GM13976 (cell line): ENCODE measurements at regions not wholly inside any gene's neighbourhood (a gene's known extent, or its start where the extent isn't known, plus 50 kb on each side); places are given as distances from the start of the nearest gene placed in this dataset.

ENCODE experiments used
- DNase-seq: peaks from one replicate; pipeline ENCODE4 v3.0.0; 2012; ENCODE audit warnings: low spot score
- in situ Hi-C: fragments of 300-500 bp; cut with MboI; formaldehyde crosslinking; loops from one replicate; pipeline ENCODE4 v1.12.0; 2022; ENCODE audit warnings: low sequenced_read_pairs, mixed read lengths, inconsistent platforms; ENCODE audit not compliant: unreplicated experiment
- TF ChIP-seq, protein P1 (sequence below): IDR thresholded peaks from 2 replicates; pipeline ENCODE4 v1.5.1; 2012; ENCODE audit warnings: borderline replicate concordance, mild to moderate bottlenecking; ENCODE audit not compliant: insufficient read depth; ENCODE audit errors: extremely low read depth, missing control alignments, control extremely low read depth

DNA sequence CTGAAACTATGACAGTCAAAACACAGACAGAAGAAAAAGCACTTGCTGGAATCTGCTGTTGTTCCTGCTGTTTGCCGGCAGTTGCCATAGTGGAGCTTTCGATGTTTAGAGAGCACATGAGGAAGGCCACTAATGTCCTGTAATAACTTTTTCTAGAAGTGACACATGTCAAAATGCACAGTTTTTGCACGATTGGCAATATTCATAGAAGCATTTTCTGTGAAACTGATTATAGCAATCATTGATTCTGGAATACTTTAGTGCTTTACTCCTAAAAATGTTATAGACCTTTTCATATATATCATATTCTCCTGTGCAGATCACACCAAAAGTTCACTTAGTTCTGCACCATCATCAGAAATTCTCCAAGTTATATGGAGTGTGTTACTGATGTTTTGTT lies 407.0 kb upstream of the SOX9 start:
- in situ Hi-C loops, result no loop called here
- TF ChIP-seq, protein P1, sequence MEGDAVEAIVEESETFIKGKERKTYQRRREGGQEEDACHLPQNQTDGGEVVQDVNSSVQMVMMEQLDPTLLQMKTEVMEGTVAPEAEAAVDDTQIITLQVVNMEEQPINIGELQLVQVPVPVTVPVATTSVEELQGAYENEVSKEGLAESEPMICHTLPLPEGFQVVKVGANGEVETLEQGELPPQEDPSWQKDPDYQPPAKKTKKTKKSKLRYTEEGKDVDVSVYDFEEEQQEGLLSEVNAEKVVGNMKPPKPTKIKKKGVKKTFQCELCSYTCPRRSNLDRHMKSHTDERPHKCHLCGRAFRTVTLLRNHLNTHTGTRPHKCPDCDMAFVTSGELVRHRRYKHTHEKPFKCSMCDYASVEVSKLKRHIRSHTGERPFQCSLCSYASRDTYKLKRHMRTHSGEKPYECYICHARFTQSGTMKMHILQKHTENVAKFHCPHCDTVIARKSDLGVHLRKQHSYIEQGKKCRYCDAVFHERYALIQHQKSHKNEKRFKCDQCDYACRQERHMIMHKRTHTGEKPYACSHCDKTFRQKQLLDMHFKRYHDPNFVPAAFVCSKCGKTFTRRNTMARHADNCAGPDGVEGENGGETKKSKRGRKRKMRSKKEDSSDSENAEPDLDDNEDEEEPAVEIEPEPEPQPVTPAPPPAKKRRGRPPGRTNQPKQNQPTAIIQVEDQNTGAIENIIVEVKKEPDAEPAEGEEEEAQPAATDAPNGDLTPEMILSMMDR, result no peak
- no peak for DNase-seq

DNA sequence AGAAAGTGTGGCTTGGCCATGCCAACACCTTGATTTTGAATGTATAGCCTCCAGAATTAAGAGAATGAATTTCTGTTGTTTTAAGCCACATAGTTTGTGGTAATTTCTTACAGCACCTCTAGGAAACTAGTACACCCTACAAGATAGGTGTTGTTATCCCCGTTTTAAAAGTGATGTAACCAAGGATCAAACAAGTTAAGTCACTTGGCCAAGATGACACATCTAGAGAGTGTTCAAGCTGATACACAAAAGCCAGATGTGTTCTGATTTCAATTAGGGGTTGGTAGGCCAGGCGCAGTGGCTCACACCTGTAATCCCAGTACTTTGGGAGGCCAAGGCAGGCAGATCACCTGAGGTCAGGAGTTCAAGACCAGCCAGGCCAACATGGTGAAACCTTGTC lies 396.5 kb upstream of the SOX9 start:
- in situ Hi-C loops, result no loop called here
- no peak for DNase-seq
- TF ChIP-seq, protein P1, result no peak

- TF ChIP-seq, protein P1, result no peak
- DNase-seq, result no peak
- in situ Hi-C loops, result no loop called here
These were observed 395.0 kb upstream of the SOX9 start for GRCh38 chr17:71725811-71726210.

DNA sequence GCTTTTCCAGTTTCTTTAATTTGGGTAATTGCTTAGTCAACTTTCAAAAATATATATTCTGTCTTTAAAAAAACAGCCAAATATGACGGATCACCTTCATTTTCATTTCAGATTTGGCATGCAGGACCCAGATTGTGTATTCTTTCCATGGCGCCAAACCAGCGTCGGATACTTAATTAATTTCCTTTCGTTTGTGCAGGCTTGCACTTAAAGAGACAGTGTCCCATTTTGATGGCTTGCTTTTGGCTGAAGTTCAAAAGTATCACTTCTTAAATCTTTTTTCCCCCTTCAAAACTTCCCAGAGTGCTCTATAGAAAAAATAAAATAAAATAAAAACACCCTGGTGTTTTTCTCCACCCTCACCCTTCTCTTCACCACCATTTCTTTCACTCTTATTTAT lies 394.5 kb upstream of the SOX9 start:
- DNase-seq, result no peak
- TF ChIP-seq, protein P1, result no peak
- in situ Hi-C loops, result no loop called here

GRCh38 chr17:71727292-71727691 lies 393.5 kb upstream of the SOX9 start:
- TF ChIP-seq, protein P1, result no peak
- in situ Hi-C loops, result no loop called here
- no peak for DNase-seq

DNA sequence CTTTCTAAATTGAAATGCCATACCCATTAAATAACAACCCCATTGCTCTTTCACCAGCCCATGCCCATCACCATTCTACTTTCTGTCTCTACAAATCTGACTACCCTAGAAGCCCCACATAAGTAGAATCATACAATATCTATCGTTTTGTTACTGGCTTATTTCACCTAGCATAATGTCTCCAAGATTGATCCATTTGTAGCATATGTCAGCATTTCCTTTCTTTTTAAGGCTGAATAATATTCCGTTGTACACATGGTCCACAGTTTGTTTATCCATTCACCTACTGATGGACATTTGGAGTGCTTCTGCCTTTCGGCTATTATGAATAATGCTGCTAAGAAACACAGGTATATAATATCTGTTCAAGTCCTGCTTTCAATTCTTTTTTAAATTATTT lies 393.1 kb upstream of the SOX9 start:
- TF ChIP-seq, protein P1, result no peak
- in situ Hi-C loops, result no loop called here
- DNase-seq, result no peak

- in situ Hi-C loops, result no loop called here
- DNase-seq, result no peak
- TF ChIP-seq, protein P1, result no peak
These were observed 389.9 kb upstream of the SOX9 start for GRCh38 chr17:71730871-71731270.
